Sigmoid colon (tissue), 6 donors: ENCODE measurements at regions not wholly inside any gene's neighbourhood (a gene's known extent, or its start where the extent isn't known, plus 50 kb on each side); places are given as distances from the start of the nearest gene placed in this dataset.
A peak's percentile ranks its signal among the peaks of the same experiment; 100 is the strongest.

Experiments used
- DNase-seq: peaks from one replicate; pipeline ENCODE4 v3.0.0-alpha.2; 2019
- H3K27ac ChIP-seq, 4 donors: fragments of 200-600 bp; sonication (generic); one replicate each; pipeline ENCODE4 v1.5.1; 2016 to 2019; ENCODE audit warnings: mild to moderate bottlenecking in 1 of 4
- H3K27me3 ChIP-seq, 3 donors: fragments of 200-600 bp; sonication (generic); one replicate each; pipeline ENCODE4 v1.5.1; 2019; ENCODE audit warnings: mild to moderate bottlenecking in 1 of 3
- H3K36me3 ChIP-seq, 4 donors: fragments of 200-600 bp; sonication (generic); one replicate each; pipeline ENCODE4 v1.5.1; 2016 to 2019
- H3K4me1 ChIP-seq, 4 donors: fragments of 200-600 bp; sonication (generic); one replicate each; pipeline ENCODE4 v1.5.1; 2017 to 2019
- H3K4me3 ChIP-seq, 4 donors: fragments of 200-600 bp; sonication (generic); one replicate each; pipeline ENCODE4 v1.5.1; 2017 to 2019; ENCODE audit warnings: mild to moderate bottlenecking in 2 of 4, moderate library complexity in 1 of 4
- H3K9me3 ChIP-seq, 4 donors: fragments of 200-600 bp in 3 of 4; sonication (generic) in 3 of 4; one replicate each; pipeline versions ENCODE4 v1.5.1 to v1.6.1; 2013 to 2019
- EP300 ChIP-seq, 4 donors: sonication (generic); formaldehyde crosslinking; IDR thresholded peaks; one replicate each; pipeline ENCODE4 v1.6.1; 2017; ENCODE audit warnings: antibody characterized with exemption in 4 of 4
- POLR2A ChIP-seq, 2 donors: fragments of 450-650 bp; IDR thresholded peaks; one replicate each; pipeline ENCODE4 v1.6.1; 2016; ENCODE audit warnings: antibody characterized with exemption in 2 of 2, mild to moderate bottlenecking in 2 of 2, moderate library complexity in 2 of 2
- POLR2AphosphoS5 ChIP-seq, 4 donors: sonication (generic); formaldehyde crosslinking; IDR thresholded peaks; one replicate each; pipeline ENCODE4 v1.6.1; 2017; ENCODE audit warnings: antibody characterized with exemption in 4 of 4
- WGBS, 2 donors: extraction: QIAGEN DNeasy Blood & Tissue Kit; methylation state at CpG; one replicate each; pipeline ENCODE4 v1.1.7; 2013; 5-methylcytosine and 5-hydroxymethylcytosine counted together
- intact Hi-C: fragments of 100-400 bp; cut with DNase I; formaldehyde crosslinking; loops from one replicate; pipeline ENCODE4 v1.15.1; 2023
- TF ChIP-seq, protein P1 (sequence below), 4 experiments: fragments of 450-650 bp in 3 of 4; fragments of 200-600 bp in 1 of 4; IDR thresholded peaks; one replicate each; pipeline ENCODE4 v1.5.1; 2016 to 2019; ENCODE audit warnings: antibody characterized with exemption in 4 of 4, mild to moderate bottlenecking in 3 of 4, moderate library complexity in 2 of 4
- donor health status: healthy with polysubstance abuse.
- donor health status: healthy.

DNA sequence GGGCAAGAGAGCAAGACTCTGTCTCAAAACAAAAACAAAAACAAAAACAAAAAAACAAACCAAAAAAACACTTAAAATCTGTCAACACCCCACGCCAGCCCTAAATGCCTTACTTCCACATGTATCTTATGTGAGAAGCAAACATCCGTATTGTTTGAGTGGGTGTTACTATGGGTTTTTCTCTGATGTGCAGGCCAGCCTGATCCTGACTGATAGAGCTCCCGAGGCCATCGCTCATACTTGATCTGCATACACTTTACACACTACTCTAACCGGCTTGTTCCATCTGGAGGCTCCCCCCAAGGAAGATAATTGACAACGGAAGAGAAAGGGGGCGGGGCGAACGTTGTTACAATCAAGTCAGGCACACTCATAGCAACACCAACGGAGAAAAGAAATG lies 237.4 kb downstream of the TBL1XR1 start:
- no peak for DNase-seq
- intact Hi-C loops: loop anchor here (10.0 kb wide), 1 partner anchor 1205 kb away; no protein-coding TSS in a partner anchor
- no peaks in the 10 kb centered on the region for H3K27me3 ChIP-seq
- H3K9me3 ChIP-seq: no peaks in the 10 kb centered on the region
- WGBS, 2 donors: 93 to 97% methylated on average over 10 of the region's 10 CpGs
- TF ChIP-seq, protein P1, sequence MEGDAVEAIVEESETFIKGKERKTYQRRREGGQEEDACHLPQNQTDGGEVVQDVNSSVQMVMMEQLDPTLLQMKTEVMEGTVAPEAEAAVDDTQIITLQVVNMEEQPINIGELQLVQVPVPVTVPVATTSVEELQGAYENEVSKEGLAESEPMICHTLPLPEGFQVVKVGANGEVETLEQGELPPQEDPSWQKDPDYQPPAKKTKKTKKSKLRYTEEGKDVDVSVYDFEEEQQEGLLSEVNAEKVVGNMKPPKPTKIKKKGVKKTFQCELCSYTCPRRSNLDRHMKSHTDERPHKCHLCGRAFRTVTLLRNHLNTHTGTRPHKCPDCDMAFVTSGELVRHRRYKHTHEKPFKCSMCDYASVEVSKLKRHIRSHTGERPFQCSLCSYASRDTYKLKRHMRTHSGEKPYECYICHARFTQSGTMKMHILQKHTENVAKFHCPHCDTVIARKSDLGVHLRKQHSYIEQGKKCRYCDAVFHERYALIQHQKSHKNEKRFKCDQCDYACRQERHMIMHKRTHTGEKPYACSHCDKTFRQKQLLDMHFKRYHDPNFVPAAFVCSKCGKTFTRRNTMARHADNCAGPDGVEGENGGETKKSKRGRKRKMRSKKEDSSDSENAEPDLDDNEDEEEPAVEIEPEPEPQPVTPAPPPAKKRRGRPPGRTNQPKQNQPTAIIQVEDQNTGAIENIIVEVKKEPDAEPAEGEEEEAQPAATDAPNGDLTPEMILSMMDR (IDR thresholded peaks at IDR 0.05): no peak
- no peak for TF ChIP-seq EP300 (IDR thresholded peaks at IDR 0.05)
- TF ChIP-seq POLR2A (IDR thresholded peaks at IDR 0.05): no peak
- TF ChIP-seq POLR2AphosphoS5 (IDR thresholded peaks at IDR 0.05): no peak
- no peak overlapping the region for H3K4me3 ChIP-seq
- no peaks in the 10 kb centered on the region for H3K36me3 ChIP-seq
- H3K27ac ChIP-seq: no peak overlapping the region
- no peaks in the 10 kb centered on the region for H3K4me1 ChIP-seq

DNA sequence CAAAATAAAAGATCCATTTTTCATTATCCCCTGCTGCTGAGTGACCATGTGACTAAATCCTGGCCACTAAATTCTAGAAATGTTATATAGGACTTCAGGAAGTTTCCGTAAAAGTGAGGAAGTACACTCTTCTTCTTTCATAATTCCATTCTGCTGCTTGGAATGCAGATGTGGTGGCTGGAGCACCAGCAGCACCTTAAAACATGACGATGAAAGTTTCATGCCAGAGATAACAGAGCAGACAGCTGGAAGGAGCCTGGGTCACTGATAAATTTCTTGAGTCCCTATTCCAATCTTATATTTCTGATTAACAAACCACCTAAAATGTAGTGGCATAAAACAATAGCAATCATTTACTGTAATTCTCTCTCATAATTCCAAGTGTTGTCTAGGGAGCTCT lies 238.7 kb downstream of the TBL1XR1 start:
- WGBS, 2 donors: 82 to 89% methylated on average over 2 of the region's 2 CpGs
- TF ChIP-seq EP300 (IDR thresholded peaks at IDR 0.05) (no peak), POLR2A (IDR thresholded peaks at IDR 0.05) (no peak), POLR2AphosphoS5 (IDR thresholded peaks at IDR 0.05) (no peak)
- TF ChIP-seq, protein P1 (IDR thresholded peaks at IDR 0.05): no peak
- Histone ChIP-seq H3K9me3 (no peaks in the 10 kb centered on the region), H3K4me3 (no peak overlapping the region), H3K27ac (no peak overlapping the region), H3K27me3 (no peaks in the 10 kb centered on the region), H3K4me1 (peaks cover 0 to 11% (median 10%) of the 10 kb centered on the region in 4 donors), H3K36me3 (no peaks in the 10 kb centered on the region)
- intact Hi-C loops: loop anchor here (10.0 kb wide), 1 partner anchor 1206 kb away; no protein-coding TSS in a partner anchor
- no peak for DNase-seq

DNA sequence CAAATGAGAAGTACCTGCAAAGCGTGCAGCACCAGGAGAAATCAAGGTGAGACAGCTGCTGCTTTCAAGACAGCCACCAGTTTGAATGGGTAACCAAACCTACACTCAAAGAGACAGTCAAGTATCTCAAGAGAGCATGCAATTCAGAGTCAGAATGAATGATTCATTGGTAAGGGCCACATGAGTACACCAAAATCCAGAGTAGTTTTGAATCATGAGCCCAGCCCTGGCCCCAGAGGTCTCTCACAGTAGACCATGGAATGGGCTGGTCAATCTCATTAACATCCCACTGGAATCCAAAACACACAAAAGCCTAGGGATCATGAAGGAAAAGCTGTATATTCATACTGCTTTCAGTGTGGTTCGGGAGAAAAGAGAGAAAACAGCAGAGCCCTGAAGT lies 242.8 kb downstream of the TBL1XR1 start:
- WGBS, 2 donors: 94 to 95% methylated on average over 2 of the region's 2 CpGs
- H3K4me3 ChIP-seq: no peak overlapping the region
- no peaks in the 10 kb centered on the region for H3K27me3 ChIP-seq
- intact Hi-C loops: loop anchor here (5.0 to 10.0 kb wide), 2 partner anchors 1210 to 1433 kb away; no protein-coding TSS in a partner anchor
- peak overlapping the region in 2 of 4 donors; percentile 54 to 60 for H3K27ac ChIP-seq
- peaks cover 0 to 20% (median 16%) of the 10 kb centered on the region in 4 donors for H3K4me1 ChIP-seq
- no peaks in the 10 kb centered on the region for H3K36me3 ChIP-seq
- H3K9me3 ChIP-seq: no peaks in the 10 kb centered on the region
- no peak for DNase-seq
- TF ChIP-seq, protein P1 (IDR thresholded peaks at IDR 0.05): no peak
- TF ChIP-seq POLR2AphosphoS5 (IDR thresholded peaks at IDR 0.05) (no peak), POLR2A (IDR thresholded peaks at IDR 0.05) (no peak), EP300 (IDR thresholded peaks at IDR 0.05) (no peak)

DNA sequence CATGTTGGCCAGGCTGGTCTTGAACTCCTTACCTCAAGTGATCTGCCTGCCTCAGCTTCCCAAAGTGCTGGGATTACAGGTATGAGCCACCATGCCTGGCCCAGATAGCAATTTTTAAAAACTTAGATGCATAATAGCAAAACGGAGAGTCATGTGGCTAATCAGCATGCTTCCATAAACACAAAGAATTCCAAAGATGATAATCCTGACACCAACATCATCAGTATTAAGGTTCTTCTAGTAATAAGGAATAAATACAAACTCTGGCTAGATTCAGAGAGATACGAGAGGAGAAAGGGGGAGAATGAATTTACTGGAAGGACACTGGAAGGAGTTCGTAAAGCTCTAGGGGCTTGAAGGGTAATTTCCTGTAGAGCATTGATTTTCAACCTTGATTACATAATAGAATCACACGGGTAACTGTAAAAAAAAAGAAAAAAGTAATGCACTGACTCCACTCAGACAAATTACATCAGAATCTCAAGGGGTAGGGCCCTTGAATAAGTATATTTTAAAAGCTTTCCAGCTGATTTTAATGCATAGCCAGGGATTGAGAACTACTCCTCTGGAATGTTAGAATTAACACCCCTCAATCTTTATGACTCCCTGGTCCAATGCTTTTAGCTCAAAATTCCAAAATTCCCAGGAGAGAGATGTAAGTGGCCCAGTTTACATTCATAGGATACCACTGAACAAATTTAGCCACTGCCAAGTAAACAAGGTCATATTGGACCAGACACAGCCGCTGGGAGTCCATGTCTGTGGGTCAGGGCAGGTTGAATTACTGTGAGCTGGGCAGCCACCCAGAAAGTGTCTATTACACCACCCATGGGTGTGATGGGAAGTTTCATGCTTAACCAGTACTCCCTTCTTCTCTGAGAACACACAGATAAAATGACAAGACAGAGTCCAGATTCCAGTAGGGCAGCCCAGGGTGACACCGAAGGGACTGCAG lies 243.9 kb downstream of the TBL1XR1 start:
- H3K27me3 ChIP-seq: no peaks in the 10 kb centered on the region
- H3K4me1 ChIP-seq: peaks cover 0 to 20% (median 16%) of the 10 kb centered on the region in 4 donors
- intact Hi-C loops: loop anchor here (5.0 to 10.0 kb wide), 2 partner anchors 1211 to 1434 kb away; no protein-coding TSS in a partner anchor
- TF ChIP-seq POLR2A (IDR thresholded peaks at IDR 0.05) (no peak), EP300 (IDR thresholded peaks at IDR 0.05) (peak in 2 of 4 donors; percentile 34 to 48), POLR2AphosphoS5 (IDR thresholded peaks at IDR 0.05) (peak; percentile 54 to 92 (median 84))
- peak overlapping the region in 3 of 4 donors; percentile 48 to 60 (median 54) for H3K27ac ChIP-seq
- H3K4me3 ChIP-seq: no peak overlapping the region
- H3K36me3 ChIP-seq: no peaks in the 10 kb centered on the region
- DNase-seq: peak; percentile 86
- WGBS, 2 donors: 29 to 54% methylated on average over 6 of the region's 6 CpGs
- no peaks in the 10 kb centered on the region for H3K9me3 ChIP-seq
